ENCODE measurements at regions not wholly inside any gene's neighbourhood (a gene's known extent, or its start where the extent isn't known, plus 50 kb on each side); places are given as distances from the start of the nearest gene placed in this dataset.
"Not testable (repeated sequence)": the region's sequence is repeated elsewhere in the genome, so short reads cannot be mapped to it uniquely, and the experiment has no call there.

DNA sequence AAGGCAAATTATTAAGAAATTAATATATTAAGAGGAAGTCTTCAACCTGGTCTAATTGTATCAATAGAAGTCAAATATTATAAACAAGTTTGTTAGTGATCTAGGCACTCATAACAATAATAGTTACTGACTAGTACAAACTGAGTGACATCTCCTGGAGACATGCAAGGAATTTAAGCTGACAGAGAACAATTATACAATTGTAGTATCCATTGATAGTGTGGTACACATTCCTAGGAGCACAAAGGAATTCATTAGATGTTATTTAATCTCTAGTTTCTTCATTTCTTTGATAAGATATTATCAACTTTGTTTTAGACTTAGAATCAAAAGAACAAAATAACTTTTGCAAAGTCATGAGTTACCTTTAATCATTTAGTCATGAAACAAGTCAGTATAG lies 1048.6 kb downstream of the PCDH7 start:
- TF ChIP-seq, protein P1, sequence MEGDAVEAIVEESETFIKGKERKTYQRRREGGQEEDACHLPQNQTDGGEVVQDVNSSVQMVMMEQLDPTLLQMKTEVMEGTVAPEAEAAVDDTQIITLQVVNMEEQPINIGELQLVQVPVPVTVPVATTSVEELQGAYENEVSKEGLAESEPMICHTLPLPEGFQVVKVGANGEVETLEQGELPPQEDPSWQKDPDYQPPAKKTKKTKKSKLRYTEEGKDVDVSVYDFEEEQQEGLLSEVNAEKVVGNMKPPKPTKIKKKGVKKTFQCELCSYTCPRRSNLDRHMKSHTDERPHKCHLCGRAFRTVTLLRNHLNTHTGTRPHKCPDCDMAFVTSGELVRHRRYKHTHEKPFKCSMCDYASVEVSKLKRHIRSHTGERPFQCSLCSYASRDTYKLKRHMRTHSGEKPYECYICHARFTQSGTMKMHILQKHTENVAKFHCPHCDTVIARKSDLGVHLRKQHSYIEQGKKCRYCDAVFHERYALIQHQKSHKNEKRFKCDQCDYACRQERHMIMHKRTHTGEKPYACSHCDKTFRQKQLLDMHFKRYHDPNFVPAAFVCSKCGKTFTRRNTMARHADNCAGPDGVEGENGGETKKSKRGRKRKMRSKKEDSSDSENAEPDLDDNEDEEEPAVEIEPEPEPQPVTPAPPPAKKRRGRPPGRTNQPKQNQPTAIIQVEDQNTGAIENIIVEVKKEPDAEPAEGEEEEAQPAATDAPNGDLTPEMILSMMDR (IDR thresholded peaks at IDR 0.05; ENCODE audit: borderline replicate concordance, insufficient read depth, low read depth, low read length) = no peak

DNA sequence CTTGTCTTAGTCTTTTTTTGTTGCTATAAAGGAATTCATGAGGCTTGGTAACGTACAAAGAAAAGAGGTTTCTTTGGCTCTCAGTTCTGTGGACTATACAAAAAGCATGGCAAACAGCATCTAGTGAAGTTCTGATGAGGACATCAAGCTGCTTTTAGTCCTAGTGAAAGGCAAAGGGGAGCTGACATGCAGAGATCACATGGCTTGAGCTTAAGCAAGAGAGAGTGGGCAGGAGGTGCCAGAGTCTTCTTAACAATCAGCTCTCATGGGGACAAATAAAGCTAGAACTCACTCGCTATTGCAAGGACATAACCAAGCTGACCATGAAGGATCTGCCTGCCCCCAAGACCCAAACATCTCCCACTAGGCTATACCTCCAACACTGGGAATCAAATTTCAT lies 1063.1 kb downstream of the PCDH7 start:
- TF ChIP-seq, protein P1 (IDR thresholded peaks at IDR 0.05; ENCODE audit: borderline replicate concordance, insufficient read depth, low read depth, low read length) = no peak
- no peak overlapping the region for H3K4me3 ChIP-seq (ENCODE audit: low read depth, low read length)

More for the DNA sequence above, 1048.6 kb downstream of the PCDH7 start:
- no peak overlapping the region for H3K4me3 ChIP-seq (ENCODE audit: low read depth, low read length)

DNA sequence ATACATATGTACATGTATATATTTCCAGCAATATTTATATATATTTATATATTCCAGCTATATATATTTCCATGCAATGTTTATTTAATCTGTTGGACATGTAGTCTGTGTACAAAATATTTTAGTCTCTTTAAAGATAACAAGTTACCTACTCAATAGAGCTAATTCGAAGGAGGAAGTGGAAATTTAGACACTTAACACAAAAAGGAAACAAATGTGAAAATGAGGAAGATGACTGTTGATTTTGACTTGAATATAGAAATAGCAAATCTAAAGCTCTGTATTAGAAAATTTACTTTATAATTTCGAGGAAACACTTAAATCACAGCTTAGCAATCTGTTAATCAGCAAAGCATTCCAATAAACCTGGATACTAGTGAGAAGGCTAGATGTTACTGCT lies 1064.4 kb downstream of the PCDH7 start:
- TF ChIP-seq, protein P1 (IDR thresholded peaks at IDR 0.05; ENCODE audit: borderline replicate concordance, insufficient read depth, low read depth, low read length) = no peak

DNA sequence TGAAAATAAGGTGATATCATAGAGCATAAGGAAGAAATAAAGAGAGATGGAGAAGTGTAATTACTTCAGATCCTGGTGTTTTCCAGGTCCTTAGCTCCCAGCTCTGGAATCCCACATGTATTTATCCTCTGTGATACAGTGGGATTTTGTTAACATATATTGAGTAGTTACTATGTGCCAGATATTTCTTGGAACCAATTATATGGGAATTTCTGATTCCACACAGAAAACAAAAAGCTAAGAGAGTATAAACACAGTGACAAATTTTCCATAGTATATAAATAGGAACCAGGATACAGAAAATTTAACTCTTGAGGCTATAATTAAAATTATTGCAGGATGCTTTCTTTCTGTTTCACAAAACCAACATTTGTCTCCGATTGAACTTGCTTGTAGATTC lies 1067.5 kb downstream of the PCDH7 start:
- no peak overlapping the region for H3K4me3 ChIP-seq (ENCODE audit: low read depth, low read length)
- TF ChIP-seq, protein P1 (IDR thresholded peaks at IDR 0.05; ENCODE audit: borderline replicate concordance, insufficient read depth, low read depth, low read length) = no peak

More for the DNA sequence above, 1064.4 kb downstream of the PCDH7 start:
- H3K4me3 ChIP-seq (ENCODE audit: low read depth, low read length) = no peak overlapping the region

DNA sequence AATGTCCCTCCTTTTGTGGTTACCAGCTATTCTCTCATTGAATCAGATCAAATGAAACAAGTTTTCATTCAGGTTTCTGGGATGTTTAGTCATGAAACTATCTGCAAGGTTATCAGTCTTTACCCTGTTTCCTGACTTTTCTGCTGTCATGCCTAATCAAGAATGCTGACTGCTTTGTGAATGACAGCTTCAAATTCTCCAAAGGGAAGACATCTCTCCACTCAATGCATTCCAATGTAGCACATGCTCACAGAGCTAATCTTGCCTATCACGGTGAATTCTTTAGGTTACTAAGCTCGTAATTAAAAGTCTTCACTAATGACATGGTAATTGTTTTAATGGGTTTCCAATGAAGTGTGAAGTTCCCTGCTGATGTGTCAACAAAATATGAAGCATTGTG lies 1068.5 kb downstream of the PCDH7 start:
- no peak overlapping the region for H3K4me3 ChIP-seq (ENCODE audit: low read depth, low read length)
- TF ChIP-seq, protein P1 (IDR thresholded peaks at IDR 0.05; ENCODE audit: borderline replicate concordance, insufficient read depth, low read depth, low read length) = no peak

DNA sequence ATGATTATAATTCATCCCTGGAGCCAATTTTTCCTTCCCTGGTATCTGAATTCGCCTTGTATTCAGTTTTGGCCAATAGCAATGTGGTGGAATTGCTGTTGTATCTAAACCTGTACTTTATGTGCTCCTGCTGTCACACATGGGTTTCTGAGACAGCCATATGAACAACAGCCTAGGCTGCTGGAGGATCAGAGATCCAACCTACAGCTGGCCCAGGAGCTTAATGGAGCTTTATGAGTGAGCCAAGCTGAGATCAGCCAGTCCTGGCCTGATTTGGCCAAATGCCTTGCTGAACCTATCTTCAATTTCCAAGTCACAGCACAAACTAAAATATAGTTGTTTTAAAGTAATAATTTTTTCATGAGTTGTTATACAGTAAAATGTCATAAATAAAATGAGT lies 1071.5 kb downstream of the PCDH7 start:
- TF ChIP-seq, protein P1 (IDR thresholded peaks at IDR 0.05; ENCODE audit: borderline replicate concordance, insufficient read depth, low read depth, low read length) = no peak

DNA sequence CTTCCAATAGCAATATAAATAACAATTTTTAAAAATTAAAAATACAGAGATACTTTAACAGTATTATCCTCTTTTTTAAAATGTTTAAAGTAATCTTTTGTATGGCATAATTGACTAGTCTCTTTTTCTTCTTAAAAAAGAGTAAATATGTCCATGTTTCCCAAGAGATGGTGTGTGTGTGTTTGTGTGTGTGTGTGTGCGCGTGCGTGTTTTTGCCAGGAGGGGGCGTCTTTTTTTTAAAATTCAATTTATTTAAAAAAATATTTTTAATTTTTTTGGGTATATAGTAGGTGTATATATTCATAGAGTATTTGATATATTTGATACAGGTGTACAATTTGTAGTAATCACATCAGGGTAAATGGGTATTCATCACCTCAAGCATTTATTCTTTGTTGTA lies 1073.7 kb downstream of the PCDH7 start:
- TF ChIP-seq, protein P1 (IDR thresholded peaks at IDR 0.05; ENCODE audit: borderline replicate concordance, insufficient read depth, low read depth, low read length) = no peak
- H3K4me3 ChIP-seq (ENCODE audit: low read depth, low read length) = no peak overlapping the region

More for the DNA sequence above, 1071.5 kb downstream of the PCDH7 start:
- H3K4me3 ChIP-seq (ENCODE audit: low read depth, low read length) = no peak overlapping the region

DNA sequence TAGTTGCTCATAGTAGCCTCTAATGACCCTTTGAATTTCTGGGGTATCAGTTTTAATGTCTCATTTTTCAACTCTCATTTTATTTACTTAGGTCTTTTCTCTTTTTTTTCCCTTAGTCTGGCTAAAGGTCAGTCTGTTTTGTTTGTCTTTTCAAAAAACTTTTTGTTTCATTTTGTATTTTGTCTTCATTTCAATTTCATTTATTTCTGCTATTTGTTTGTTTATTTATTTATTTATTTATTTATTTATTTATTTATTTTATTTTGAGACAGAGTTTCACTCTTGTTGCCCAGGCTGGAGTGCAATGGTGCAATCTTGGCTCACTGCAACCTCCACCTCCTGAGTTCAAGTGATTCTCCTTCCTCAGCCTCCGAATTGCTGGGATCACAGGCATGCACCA lies 1076.9 kb downstream of the PCDH7 start:
- H3K4me3 ChIP-seq (ENCODE audit: low read depth, low read length) = not testable (repeated sequence)

Measured in GM12875 (cell line).